ENCODE measurements at regions not wholly inside any gene's neighbourhood (a gene's known extent, or its start where the extent isn't known, plus 50 kb on each side); places are given as distances from the start of the nearest gene placed in this dataset.

DNA sequence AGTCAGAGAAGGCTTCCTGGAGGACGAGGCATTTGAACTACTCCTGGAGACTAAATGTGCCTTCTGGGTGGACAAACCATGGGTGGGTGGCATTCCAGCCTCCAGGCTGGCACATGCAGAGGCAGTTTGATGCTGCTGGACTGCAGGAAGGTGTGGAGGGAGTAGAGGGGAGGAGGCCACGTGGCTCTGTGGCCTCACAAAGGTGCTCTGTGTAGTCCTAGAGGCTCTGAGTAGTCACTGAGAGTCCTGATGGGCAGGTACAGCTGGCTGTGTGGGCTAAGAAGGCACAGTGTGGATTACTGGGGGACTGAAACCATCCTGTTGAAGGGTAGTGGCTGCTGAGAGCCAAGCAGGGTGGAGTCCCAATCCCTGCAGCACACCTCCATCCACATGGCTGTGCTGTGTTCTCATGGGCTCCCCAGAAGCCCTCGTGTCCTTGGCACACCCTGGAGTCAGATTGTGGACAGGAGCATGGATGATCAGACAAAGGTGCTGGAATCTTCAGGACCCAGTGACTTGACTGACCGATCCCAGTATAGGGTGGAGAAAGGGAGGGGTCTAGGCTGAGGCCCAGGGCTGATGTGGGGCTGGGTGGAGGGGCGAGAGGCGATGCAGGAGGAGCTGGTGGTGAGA lies 87.4 kb upstream of the HS6ST1 start:
- TF ChIP-seq, protein P1, sequence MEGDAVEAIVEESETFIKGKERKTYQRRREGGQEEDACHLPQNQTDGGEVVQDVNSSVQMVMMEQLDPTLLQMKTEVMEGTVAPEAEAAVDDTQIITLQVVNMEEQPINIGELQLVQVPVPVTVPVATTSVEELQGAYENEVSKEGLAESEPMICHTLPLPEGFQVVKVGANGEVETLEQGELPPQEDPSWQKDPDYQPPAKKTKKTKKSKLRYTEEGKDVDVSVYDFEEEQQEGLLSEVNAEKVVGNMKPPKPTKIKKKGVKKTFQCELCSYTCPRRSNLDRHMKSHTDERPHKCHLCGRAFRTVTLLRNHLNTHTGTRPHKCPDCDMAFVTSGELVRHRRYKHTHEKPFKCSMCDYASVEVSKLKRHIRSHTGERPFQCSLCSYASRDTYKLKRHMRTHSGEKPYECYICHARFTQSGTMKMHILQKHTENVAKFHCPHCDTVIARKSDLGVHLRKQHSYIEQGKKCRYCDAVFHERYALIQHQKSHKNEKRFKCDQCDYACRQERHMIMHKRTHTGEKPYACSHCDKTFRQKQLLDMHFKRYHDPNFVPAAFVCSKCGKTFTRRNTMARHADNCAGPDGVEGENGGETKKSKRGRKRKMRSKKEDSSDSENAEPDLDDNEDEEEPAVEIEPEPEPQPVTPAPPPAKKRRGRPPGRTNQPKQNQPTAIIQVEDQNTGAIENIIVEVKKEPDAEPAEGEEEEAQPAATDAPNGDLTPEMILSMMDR (IDR thresholded peaks at IDR 0.05; ENCODE audit: poor library complexity) = no peak
- TF ChIP-seq EZH2phosphoT487 (IDR thresholded peaks at IDR 0.05; ENCODE audit: low read depth, severe bottlenecking, unreplicated experiment) (no peak), EZH2 (IDR thresholded peaks at IDR 0.05; ENCODE audit: borderline replicate concordance) (no peak)
